Lung (tissue), 11 donors: ENCODE measurements at regions not wholly inside any gene's neighbourhood (a gene's known extent, or its start where the extent isn't known, plus 50 kb on each side); places are given as distances from the start of the nearest gene placed in this dataset.

Experiments
- ATAC-seq: fragments of 200-7000 bp; cut with Tn5 transposase; one replicate; pipeline ENCODE4 v1.9.1; 2020; ENCODE audit warnings: moderate number of reproducible peaks; ENCODE audit not compliant: insufficient read depth, low FRiP score
- DNase-seq, 3 donors: peaks; one replicate each; pipeline ENCODE4 v3.0.0-alpha.2; 2013 to 2017
- H3K27ac ChIP-seq, 2 donors: one replicate each; pipeline ENCODE4 v1.5.1; 2013; ENCODE audit warnings: mild to moderate bottlenecking in 2 of 2, moderate library complexity in 2 of 2, control low read depth in 1 of 2, inconsistent platforms in 1 of 2, low read depth in 1 of 2, low read length in 1 of 2
- H3K27me3 ChIP-seq, 3 donors: one replicate each; pipeline ENCODE4 v1.5.1; 2013; ENCODE audit warnings: low read length in 2 of 3; ENCODE audit not compliant: control insufficient read depth in 3 of 3, insufficient read depth in 3 of 3
- H3K36me3 ChIP-seq, 4 donors: one replicate each; pipeline ENCODE4 v1.5.1; 2013; ENCODE audit warnings: low read length in 4 of 4, mild to moderate bottlenecking in 1 of 4, moderate library complexity in 1 of 4; ENCODE audit not compliant: control insufficient read depth in 4 of 4, insufficient read depth in 4 of 4
- H3K4me1 ChIP-seq, 5 donors: one replicate each; pipeline ENCODE4 v1.5.1; 2013; ENCODE audit warnings: low read length in 5 of 5, mild to moderate bottlenecking in 2 of 5, moderate library complexity in 1 of 5; ENCODE audit not compliant: control insufficient read depth in 5 of 5, insufficient read depth in 5 of 5
- H3K4me3 ChIP-seq: one replicate; pipeline ENCODE4 v1.5.1; 2013; ENCODE audit warnings: mild to moderate bottlenecking, control low read depth, moderate library complexity
- H3K9ac ChIP-seq, 2 donors: one replicate each; pipeline ENCODE4 v1.5.1; 2013; ENCODE audit warnings: low read length in 2 of 2, control low read depth in 1 of 2; ENCODE audit not compliant: insufficient read depth in 1 of 2
- H3K9me3 ChIP-seq, 4 donors: one replicate each; pipeline ENCODE4 v1.5.1; 2013; ENCODE audit warnings: low read length in 3 of 4, mild to moderate bottlenecking in 1 of 4, moderate library complexity in 1 of 4; ENCODE audit not compliant: control insufficient read depth in 4 of 4, insufficient read depth in 3 of 4
- WGBS, 2 donors: extraction: QIAGEN DNeasy Blood & Tissue Kit; methylation state at CpG; one replicate each; pipeline ENCODE4 v1.1.7; 2013; 5-methylcytosine and 5-hydroxymethylcytosine counted together
- TF ChIP-seq, protein P1 (sequence below): IDR thresholded peaks from 2 replicates; pipeline ENCODE4 v1.5.1; 2012; ENCODE audit warnings: mild to moderate bottlenecking; ENCODE audit errors: control extremely low read depth, extremely low read depth
- donor health status: control.
- donor health status: control.
- donor health status: Bipolar disorder and iron deficiency.
- donor health status: healthy.
- donor health status: DM: yes; HTN: yes; CAD: no.

DNA sequence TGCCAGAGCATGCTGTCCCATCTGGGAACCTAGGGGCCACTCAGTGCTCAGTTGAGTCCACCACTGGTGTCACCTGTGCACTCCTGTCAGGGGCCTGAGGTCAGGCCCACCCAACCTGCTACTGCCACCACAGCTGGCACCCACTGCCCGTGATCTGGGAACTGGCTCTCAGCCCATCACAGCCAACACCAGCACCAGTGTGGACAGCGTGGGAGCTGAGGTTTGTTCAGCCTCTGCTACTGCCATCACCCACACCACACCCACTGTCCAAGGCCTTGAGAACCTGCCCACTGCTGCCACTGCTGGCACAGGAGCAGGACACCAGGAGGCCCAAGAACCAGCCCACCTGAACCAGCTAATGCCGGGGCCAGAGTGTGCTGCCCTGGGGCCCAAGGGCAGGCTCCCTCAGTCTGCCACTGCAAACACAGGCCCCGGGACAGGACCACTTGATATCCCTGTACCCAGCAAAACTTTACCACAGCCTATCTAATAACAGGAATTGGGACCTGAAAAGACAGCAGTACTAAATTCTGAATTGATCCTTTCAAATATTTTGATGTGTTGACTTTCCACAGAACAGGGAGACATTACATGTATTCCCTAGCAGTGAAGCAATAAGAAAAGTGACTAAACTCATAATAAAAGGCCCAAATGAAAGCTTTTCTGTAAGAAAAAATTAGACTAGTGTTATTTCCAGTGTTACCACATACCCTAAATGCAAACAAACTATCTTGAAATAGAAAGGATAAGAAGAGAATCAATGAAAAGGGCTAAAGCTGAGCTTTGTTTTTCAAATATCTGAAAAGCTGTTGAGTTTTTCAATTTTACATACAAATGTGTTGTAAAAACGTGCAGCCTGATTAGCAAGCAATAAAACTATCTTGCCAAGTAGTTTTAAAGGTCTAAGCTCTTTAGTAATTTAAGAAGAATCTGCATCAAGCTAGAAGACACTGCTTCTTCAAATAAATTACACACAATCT, 640.7 kb downstream of the METTL4 start:
- Histone ChIP-seq H3K9me3 (peaks cover 0 to 2% (median under 1%) of the 10 kb centered on the region in 4 donors), H3K4me1 (no peaks in the 10 kb centered on the region), H3K27me3 (no peaks in the 10 kb centered on the region), H3K9ac (no peak overlapping the region), H3K4me3 (no peak overlapping the region), H3K36me3 (no peaks in the 10 kb centered on the region), H3K27ac (no peak overlapping the region)
- WGBS, 2 donors, result 78 to 85% methylated on average over 5 of the region's 5 CpGs
- ATAC-seq (no peak), DNase-seq (no peak)
- TF ChIP-seq, protein P1, sequence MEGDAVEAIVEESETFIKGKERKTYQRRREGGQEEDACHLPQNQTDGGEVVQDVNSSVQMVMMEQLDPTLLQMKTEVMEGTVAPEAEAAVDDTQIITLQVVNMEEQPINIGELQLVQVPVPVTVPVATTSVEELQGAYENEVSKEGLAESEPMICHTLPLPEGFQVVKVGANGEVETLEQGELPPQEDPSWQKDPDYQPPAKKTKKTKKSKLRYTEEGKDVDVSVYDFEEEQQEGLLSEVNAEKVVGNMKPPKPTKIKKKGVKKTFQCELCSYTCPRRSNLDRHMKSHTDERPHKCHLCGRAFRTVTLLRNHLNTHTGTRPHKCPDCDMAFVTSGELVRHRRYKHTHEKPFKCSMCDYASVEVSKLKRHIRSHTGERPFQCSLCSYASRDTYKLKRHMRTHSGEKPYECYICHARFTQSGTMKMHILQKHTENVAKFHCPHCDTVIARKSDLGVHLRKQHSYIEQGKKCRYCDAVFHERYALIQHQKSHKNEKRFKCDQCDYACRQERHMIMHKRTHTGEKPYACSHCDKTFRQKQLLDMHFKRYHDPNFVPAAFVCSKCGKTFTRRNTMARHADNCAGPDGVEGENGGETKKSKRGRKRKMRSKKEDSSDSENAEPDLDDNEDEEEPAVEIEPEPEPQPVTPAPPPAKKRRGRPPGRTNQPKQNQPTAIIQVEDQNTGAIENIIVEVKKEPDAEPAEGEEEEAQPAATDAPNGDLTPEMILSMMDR, result no peak

DNA sequence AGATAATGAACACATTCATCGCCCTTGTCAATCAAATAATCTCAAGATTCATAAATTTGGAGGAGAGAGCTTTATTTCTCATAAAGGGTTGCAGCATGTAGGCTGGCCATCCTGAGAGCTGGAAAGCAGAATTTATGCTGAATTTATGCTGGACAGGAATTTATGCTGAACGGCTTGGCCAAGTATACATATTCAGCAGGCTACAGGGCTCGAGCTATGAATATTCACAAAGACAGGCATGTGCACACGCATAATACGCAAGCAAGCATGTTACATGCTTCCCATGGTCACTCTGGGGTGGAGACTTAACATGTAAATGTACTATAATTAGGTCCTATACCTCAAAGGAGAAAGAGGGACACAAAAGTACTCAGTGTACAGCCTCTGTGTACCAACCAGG, 618.8 kb downstream of the METTL4 start:
- H3K36me3 ChIP-seq, result no peaks in the 10 kb centered on the region
- H3K4me3 ChIP-seq, result no peak overlapping the region
- H3K9ac ChIP-seq, result no peak overlapping the region
- TF ChIP-seq, protein P1, result no peak
- H3K27ac ChIP-seq, result no peak overlapping the region
- no peaks in the 10 kb centered on the region for H3K4me1 ChIP-seq
- H3K27me3 ChIP-seq, result no peaks in the 10 kb centered on the region
- ATAC-seq, result no peak
- H3K9me3 ChIP-seq, result peaks cover 0 to 2% (median 0%) of the 10 kb centered on the region in 4 donors
- no peak for DNase-seq
- 74 to 82% methylated on average over 5 of the region's 5 CpGs for WGBS, 2 donors

DNA sequence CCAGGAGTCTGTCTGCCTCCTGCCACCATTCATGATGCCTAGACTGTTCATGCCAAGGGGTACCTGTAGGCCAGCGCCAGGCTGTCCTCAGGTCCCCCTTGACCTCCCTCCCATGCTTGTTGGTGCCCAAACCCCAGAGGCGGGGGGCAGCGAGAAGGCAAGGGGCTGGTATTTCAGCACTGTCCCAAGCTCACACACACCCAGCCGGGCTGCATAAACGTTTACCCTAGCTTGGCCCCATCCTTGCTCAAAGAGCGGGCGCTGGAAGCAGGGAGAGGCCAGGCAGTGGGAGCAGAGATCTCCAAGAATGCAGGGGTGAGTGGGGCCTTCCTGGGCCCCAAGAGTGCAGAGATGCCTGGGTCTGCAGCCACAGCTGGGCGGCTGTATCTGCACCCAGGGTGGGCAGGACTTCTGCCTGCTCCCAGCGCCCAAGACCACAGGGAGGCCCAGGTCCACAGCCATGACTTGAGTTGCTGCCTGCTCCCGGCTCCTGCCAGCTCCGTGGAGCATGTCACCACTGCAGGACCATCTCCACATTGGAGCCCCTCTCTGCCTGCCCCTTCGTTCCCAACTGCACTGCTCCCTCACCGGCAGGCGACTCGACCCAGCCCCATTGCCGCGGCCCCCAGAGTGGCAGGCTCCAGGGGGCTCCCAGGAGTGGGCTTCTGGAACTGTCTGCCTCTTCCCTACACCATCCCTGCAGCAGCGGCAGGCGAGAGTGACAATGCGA, 616.6 kb downstream of the METTL4 start:
- Histone ChIP-seq H3K4me3 (no peak overlapping the region), H3K9ac (no peak overlapping the region), H3K4me1 (no peaks in the 10 kb centered on the region), H3K27ac (no peak overlapping the region), H3K27me3 (no peaks in the 10 kb centered on the region), H3K9me3 (peaks cover 0 to 2% (median 0%) of the 10 kb centered on the region in 4 donors), H3K36me3 (no peaks in the 10 kb centered on the region)
- WGBS, 2 donors, result 93 to 94% methylated on average over 20 of the region's 20 CpGs
- ATAC-seq (no peak), DNase-seq (no peak)
- TF ChIP-seq, protein P1, result no peak
